ENCODE measurements at regions not wholly inside any gene's neighbourhood (a gene's known extent, or its start where the extent isn't known, plus 50 kb on each side); places are given as distances from the start of the nearest gene placed in this dataset.

GRCh38 chr14:101117543-101117942 lies 214.0 kb upstream of the RTL1 start:
- Histone ChIP-seq H3K4me3 (ENCODE audit: insufficient read depth, low read length) (no peak overlapping the region), H3K9me3 (ENCODE audit: low read depth, low read length) (no peaks in the 10 kb centered on the region), H3K4me1 (ENCODE audit: insufficient read depth, low read length) (peaks cover 6% of the 10 kb centered on the region), H3K27me3 (ENCODE audit: insufficient read depth, low read length) (peaks cover 6% of the 10 kb centered on the region), H3K79me2 (ENCODE audit: insufficient read depth, low read length) (no peaks in the 10 kb centered on the region), H3K4me2 (ENCODE audit: insufficient read depth, low read length) (no peak overlapping the region), H3K27ac (ENCODE audit: low read depth, low read length) (no peak overlapping the region), H4K20me1 (ENCODE audit: insufficient read depth, low read length) (no peaks in the 10 kb centered on the region), H2AFZ (ENCODE audit: low read length) (no peak overlapping the region), H3K36me3 (ENCODE audit: insufficient read depth, low read length) (no peaks in the 10 kb centered on the region)
- no peak for DNase-seq (ENCODE audit: insufficient read length, low spot score, missing footprints)
- TF ChIP-seq CTCF (IDR thresholded peaks at IDR 0.05; ENCODE audit: extremely low read depth, low read depth, low read length): no peak

GRCh38 chr14:101118233-101118632 lies 214.7 kb upstream of the RTL1 start:
- DNase-seq (ENCODE audit: insufficient read length, low spot score, missing footprints): peak; percentile 44
- no peaks in the 10 kb centered on the region for H3K36me3 ChIP-seq (ENCODE audit: insufficient read depth, low read length)
- H3K27me3 ChIP-seq (ENCODE audit: insufficient read depth, low read length): peaks cover 6% of the 10 kb centered on the region
- H3K79me2 ChIP-seq (ENCODE audit: insufficient read depth, low read length): no peaks in the 10 kb centered on the region
- H3K9me3 ChIP-seq (ENCODE audit: low read depth, low read length): no peaks in the 10 kb centered on the region
- no peaks in the 10 kb centered on the region for H4K20me1 ChIP-seq (ENCODE audit: insufficient read depth, low read length)
- TF ChIP-seq CTCF (IDR thresholded peaks at IDR 0.05; ENCODE audit: extremely low read depth, low read depth, low read length): no peak
- H3K4me3 ChIP-seq (ENCODE audit: insufficient read depth, low read length): no peak overlapping the region
- H3K27ac ChIP-seq (ENCODE audit: low read depth, low read length): no peak overlapping the region
- H2AFZ ChIP-seq (ENCODE audit: low read length): no peak overlapping the region
- H3K4me1 ChIP-seq (ENCODE audit: insufficient read depth, low read length): peaks cover 6% of the 10 kb centered on the region
- no peak overlapping the region for H3K4me2 ChIP-seq (ENCODE audit: insufficient read depth, low read length)

- Histone ChIP-seq H3K36me3 (ENCODE audit: insufficient read depth, low read length) (no peaks in the 10 kb centered on the region), H2AFZ (ENCODE audit: low read length) (no peak overlapping the region), H3K27ac (ENCODE audit: low read depth, low read length) (no peak overlapping the region), H3K9me3 (ENCODE audit: low read depth, low read length) (no peaks in the 10 kb centered on the region), H4K20me1 (ENCODE audit: insufficient read depth, low read length) (no peaks in the 10 kb centered on the region), H3K79me2 (ENCODE audit: insufficient read depth, low read length) (no peaks in the 10 kb centered on the region), H3K4me3 (ENCODE audit: insufficient read depth, low read length) (no peak overlapping the region), H3K4me1 (ENCODE audit: insufficient read depth, low read length) (peaks cover 6% of the 10 kb centered on the region), H3K27me3 (ENCODE audit: insufficient read depth, low read length) (peaks cover 6% of the 10 kb centered on the region), H3K4me2 (ENCODE audit: insufficient read depth, low read length) (no peak overlapping the region)
- no peak for TF ChIP-seq CTCF (IDR thresholded peaks at IDR 0.05; ENCODE audit: extremely low read depth, low read depth, low read length)
- DNase-seq (ENCODE audit: insufficient read length, low spot score, missing footprints): peak; percentile 73
Measured at GRCh38 chr14:101118746-101119591, 215.4 kb upstream of the RTL1 start.

- no peak overlapping the region for H3K4me3 ChIP-seq (ENCODE audit: insufficient read depth, low read length)
- peaks cover 6% of the 10 kb centered on the region for H3K27me3 ChIP-seq (ENCODE audit: insufficient read depth, low read length)
- H3K9me3 ChIP-seq (ENCODE audit: low read depth, low read length): no peaks in the 10 kb centered on the region
- DNase-seq (ENCODE audit: insufficient read length, low spot score, missing footprints): peak; percentile 88
- H3K79me2 ChIP-seq (ENCODE audit: insufficient read depth, low read length): no peaks in the 10 kb centered on the region
- H4K20me1 ChIP-seq (ENCODE audit: insufficient read depth, low read length): no peaks in the 10 kb centered on the region
- no peaks in the 10 kb centered on the region for H3K36me3 ChIP-seq (ENCODE audit: insufficient read depth, low read length)
- no peak for TF ChIP-seq CTCF (IDR thresholded peaks at IDR 0.05; ENCODE audit: extremely low read depth, low read depth, low read length)
- peaks cover 6% of the 10 kb centered on the region for H3K4me1 ChIP-seq (ENCODE audit: insufficient read depth, low read length)
- peak overlapping the region; percentile 48 for H3K4me2 ChIP-seq (ENCODE audit: insufficient read depth, low read length)
- H3K27ac ChIP-seq (ENCODE audit: low read depth, low read length): no peak overlapping the region
- H2AFZ ChIP-seq (ENCODE audit: low read length): no peak overlapping the region
Measured at GRCh38 chr14:101119830-101120571, 216.5 kb upstream of the RTL1 start.
